ENCODE measurements at regions not wholly inside any gene's neighbourhood (a gene's known extent, or its start where the extent isn't known, plus 50 kb on each side); places are given as distances from the start of the nearest gene placed in this dataset.

GRCh38 chr4:18479825-18480224, 458.3 kb upstream of the LCORL start:
- no peak for TF ChIP-seq CTCF (IDR thresholded peaks at IDR 0.05; ENCODE audit: insufficient read depth, low read length, poor library complexity, severe bottlenecking)
- Histone ChIP-seq H3K27me3 (ENCODE audit: control insufficient read depth, insufficient read depth, low read length) (no peaks in the 10 kb centered on the region), H3K4me3 (ENCODE audit: low read depth, low read length) (no peak overlapping the region), H3K36me3 (ENCODE audit: control insufficient read depth, insufficient read depth, low read length) (no peaks in the 10 kb centered on the region)
- no peak for DNase-seq (ENCODE audit: low read depth)

- no peak for DNase-seq (ENCODE audit: low read depth)
- no peak overlapping the region for H3K4me3 ChIP-seq (ENCODE audit: low read depth, low read length)
Measured at GRCh38 chr4:18463987-18464559, 442.5 kb upstream of the LCORL start.

GRCh38 chr4:18458465-18458864, 436.9 kb upstream of the LCORL start:
- no peak for TF ChIP-seq CTCF (IDR thresholded peaks at IDR 0.05; ENCODE audit: insufficient read depth, low read length, poor library complexity, severe bottlenecking)
- Histone ChIP-seq H3K36me3 (ENCODE audit: control insufficient read depth, insufficient read depth, low read length) (no peaks in the 10 kb centered on the region), H3K27me3 (ENCODE audit: control insufficient read depth, insufficient read depth, low read length) (no peaks in the 10 kb centered on the region), H3K4me3 (ENCODE audit: low read depth, low read length) (no peak overlapping the region)
- DNase-seq (ENCODE audit: low read depth): no peak

More at GRCh38 chr4:18463987-18464559, 442.5 kb upstream of the LCORL start:
- H3K27me3 ChIP-seq (ENCODE audit: control insufficient read depth, insufficient read depth, low read length): no peaks in the 10 kb centered on the region
- H3K36me3 ChIP-seq (ENCODE audit: control insufficient read depth, insufficient read depth, low read length): no peaks in the 10 kb centered on the region
- TF ChIP-seq CTCF (IDR thresholded peaks at IDR 0.05; ENCODE audit: insufficient read depth, low read length, poor library complexity, severe bottlenecking): no peak

GRCh38 chr4:18454349-18454748, 432.8 kb upstream of the LCORL start:
- no peak for TF ChIP-seq CTCF (IDR thresholded peaks at IDR 0.05; ENCODE audit: insufficient read depth, low read length, poor library complexity, severe bottlenecking)
- no peaks in the 10 kb centered on the region for H3K27me3 ChIP-seq (ENCODE audit: control insufficient read depth, insufficient read depth, low read length)
- no peaks in the 10 kb centered on the region for H3K36me3 ChIP-seq (ENCODE audit: control insufficient read depth, insufficient read depth, low read length)
- no peak for DNase-seq (ENCODE audit: low read depth)
- no peak overlapping the region for H3K4me3 ChIP-seq (ENCODE audit: low read depth, low read length)

- TF ChIP-seq CTCF (IDR thresholded peaks at IDR 0.05; ENCODE audit: insufficient read depth, low read length, poor library complexity, severe bottlenecking): no peak
- Histone ChIP-seq H3K36me3 (ENCODE audit: control insufficient read depth, insufficient read depth, low read length) (no peaks in the 10 kb centered on the region), H3K27me3 (ENCODE audit: control insufficient read depth, insufficient read depth, low read length) (no peaks in the 10 kb centered on the region), H3K4me3 (ENCODE audit: low read depth, low read length) (no peak overlapping the region)
- no peak for DNase-seq (ENCODE audit: low read depth)
Measured at GRCh38 chr4:18445110-18445509, 423.6 kb upstream of the LCORL start.

- no peaks in the 10 kb centered on the region for H3K27me3 ChIP-seq (ENCODE audit: control insufficient read depth, insufficient read depth, low read length)
- H3K36me3 ChIP-seq (ENCODE audit: control insufficient read depth, insufficient read depth, low read length): no peaks in the 10 kb centered on the region
- DNase-seq (ENCODE audit: low read depth): no peak
- no peak overlapping the region for H3K4me3 ChIP-seq (ENCODE audit: low read depth, low read length)
- no peak for TF ChIP-seq CTCF (IDR thresholded peaks at IDR 0.05; ENCODE audit: insufficient read depth, low read length, poor library complexity, severe bottlenecking)
Measured at GRCh38 chr4:18444206-18444605, 422.7 kb upstream of the LCORL start.
